GM10248 (cell line): ENCODE measurements at regions not wholly inside any gene's neighbourhood (a gene's known extent, or its start where the extent isn't known, plus 50 kb on each side); places are given as distances from the start of the nearest gene placed in this dataset.

Experiments
- CTCF ChIA-PET: fragments of 300-600 bp; sonication (Branson Sonifier 250); formaldehyde crosslinking; extraction: SDS; loops from one replicate; lab custom pipeline; 2021; ENCODE audit warnings: antibody characterized with exemption; lab: Yijun Ruan, JAX
- POLR2A ChIA-PET: fragments of 350-650 bp; sonication (Branson Sonifier 250); formaldehyde crosslinking; extraction: SDS; loops from one replicate; lab custom pipeline; 2020; ENCODE audit warnings: antibody characterized with exemption; lab: Yijun Ruan, JAX
- DNase-seq: peaks from one replicate; pipeline ENCODE4 v3.0.0; 2012; ENCODE audit errors: extremely low spot score
- TF ChIP-seq, protein P1 (sequence below): IDR thresholded peaks from 2 replicates; pipeline ENCODE4 v1.5.1; 2012; ENCODE audit warnings: mild to moderate bottlenecking, low read depth; ENCODE audit errors: extremely low read depth, missing control alignments, control extremely low read depth

GRCh38 chr16:59355704-59356103 is 621.6 kb upstream of the GOT2 start:
- no peak for DNase-seq
- TF ChIP-seq, protein P1, sequence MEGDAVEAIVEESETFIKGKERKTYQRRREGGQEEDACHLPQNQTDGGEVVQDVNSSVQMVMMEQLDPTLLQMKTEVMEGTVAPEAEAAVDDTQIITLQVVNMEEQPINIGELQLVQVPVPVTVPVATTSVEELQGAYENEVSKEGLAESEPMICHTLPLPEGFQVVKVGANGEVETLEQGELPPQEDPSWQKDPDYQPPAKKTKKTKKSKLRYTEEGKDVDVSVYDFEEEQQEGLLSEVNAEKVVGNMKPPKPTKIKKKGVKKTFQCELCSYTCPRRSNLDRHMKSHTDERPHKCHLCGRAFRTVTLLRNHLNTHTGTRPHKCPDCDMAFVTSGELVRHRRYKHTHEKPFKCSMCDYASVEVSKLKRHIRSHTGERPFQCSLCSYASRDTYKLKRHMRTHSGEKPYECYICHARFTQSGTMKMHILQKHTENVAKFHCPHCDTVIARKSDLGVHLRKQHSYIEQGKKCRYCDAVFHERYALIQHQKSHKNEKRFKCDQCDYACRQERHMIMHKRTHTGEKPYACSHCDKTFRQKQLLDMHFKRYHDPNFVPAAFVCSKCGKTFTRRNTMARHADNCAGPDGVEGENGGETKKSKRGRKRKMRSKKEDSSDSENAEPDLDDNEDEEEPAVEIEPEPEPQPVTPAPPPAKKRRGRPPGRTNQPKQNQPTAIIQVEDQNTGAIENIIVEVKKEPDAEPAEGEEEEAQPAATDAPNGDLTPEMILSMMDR, result no peak
- POLR2A ChIA-PET, result no interaction called here
- CTCF ChIA-PET, result no interaction called here

DNA sequence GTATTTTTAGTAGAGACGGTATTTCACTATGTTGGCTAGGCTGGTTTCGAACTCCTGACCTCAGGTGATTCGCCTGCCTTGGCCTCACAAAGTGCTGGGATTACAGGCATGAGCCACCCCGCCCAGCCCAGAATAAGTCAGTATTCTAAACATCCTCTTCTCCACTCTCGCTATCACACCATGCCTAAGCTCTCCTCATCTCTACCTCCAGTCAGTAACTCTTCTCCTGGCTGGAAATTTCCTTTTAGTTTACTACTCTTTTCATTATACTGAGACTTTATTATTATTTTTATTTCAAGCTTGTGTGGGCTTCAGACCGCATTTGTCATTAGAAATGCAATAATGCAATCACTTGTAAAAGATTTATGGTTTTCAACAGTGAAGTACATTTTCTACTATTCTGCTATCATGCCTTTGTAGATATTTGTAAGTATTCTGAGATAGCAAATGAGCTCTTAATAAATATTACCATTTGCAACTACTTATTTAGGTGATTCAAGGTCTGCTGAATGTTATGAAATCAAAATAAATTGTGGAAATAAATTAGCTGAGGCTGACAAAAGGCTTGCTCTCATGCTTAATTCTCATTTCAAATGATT is 617.3 kb upstream of the GOT2 start:
- no peak for DNase-seq
- ChIA-PET POLR2A (no interaction called here), CTCF (interaction anchor here (1.4 kb wide), 1 partner anchor 11 kb away, joined by 4 read pairs; no protein-coding TSS in a partner anchor)
- TF ChIP-seq, protein P1, result no peak

- TF ChIP-seq, protein P1, result no peak
- ChIA-PET POLR2A (no interaction called here), CTCF (interaction anchor here (1.4 kb wide), 1 partner anchor 10 kb away, joined by 4 read pairs; no protein-coding TSS in a partner anchor)
- DNase-seq, result no peak
These were observed 616.6 kb upstream of the GOT2 start for GRCh38 chr16:59350670-59351069.

GRCh38 chr16:59342669-59343068 is 608.6 kb upstream of the GOT2 start:
- DNase-seq, result no peak
- TF ChIP-seq, protein P1, result no peak
- CTCF ChIA-PET, result no interaction called here
- POLR2A ChIA-PET, result no interaction called here

- CTCF ChIA-PET, result interaction anchor here (1.6 kb wide), 1 partner anchor 10 kb away, joined by 4 read pairs; no protein-coding TSS in a partner anchor
- POLR2A ChIA-PET, result no interaction called here
- no peak for DNase-seq
- TF ChIP-seq, protein P1, result no peak
These were observed 607.3 kb upstream of the GOT2 start for GRCh38 chr16:59341368-59341767.

GRCh38 chr16:59339871-59340270 is 605.8 kb upstream of the GOT2 start:
- ChIA-PET CTCF (interaction anchor here (1.6 kb wide), 1 partner anchor 11 kb away, joined by 4 read pairs; no protein-coding TSS in a partner anchor), POLR2A (no interaction called here)
- no peak for DNase-seq
- TF ChIP-seq, protein P1, result no peak
